ENCODE measurements at regions not wholly inside any gene's neighbourhood (a gene's known extent, or its start where the extent isn't known, plus 50 kb on each side); places are given as distances from the start of the nearest gene placed in this dataset.
"Not testable (repeated sequence)": the region's sequence is repeated elsewhere in the genome, so short reads cannot be mapped to it uniquely, and the experiment has no call there.

DNA sequence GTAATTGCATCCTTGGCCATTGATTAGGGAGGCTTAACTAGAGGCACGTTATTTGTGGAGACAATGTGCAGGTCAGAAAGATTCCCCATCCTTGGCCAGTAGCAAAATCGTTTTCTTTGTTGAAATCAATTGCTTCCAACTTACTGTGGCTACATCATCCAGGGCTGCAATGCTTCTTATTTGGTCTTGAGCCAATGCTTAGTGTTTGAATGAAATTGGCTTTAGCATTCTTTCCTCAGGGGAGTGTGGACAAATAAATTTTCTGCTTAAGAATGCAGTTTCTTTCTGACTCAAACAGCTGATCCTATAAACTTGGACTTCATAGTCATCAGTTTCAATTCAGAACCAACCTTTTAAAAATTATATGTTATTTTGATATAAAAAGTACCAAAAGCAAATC is 95.6 kb downstream of the ARHGAP11B start:
- DNase-seq, ATAC-seq: not testable (repeated sequence)

DNA sequence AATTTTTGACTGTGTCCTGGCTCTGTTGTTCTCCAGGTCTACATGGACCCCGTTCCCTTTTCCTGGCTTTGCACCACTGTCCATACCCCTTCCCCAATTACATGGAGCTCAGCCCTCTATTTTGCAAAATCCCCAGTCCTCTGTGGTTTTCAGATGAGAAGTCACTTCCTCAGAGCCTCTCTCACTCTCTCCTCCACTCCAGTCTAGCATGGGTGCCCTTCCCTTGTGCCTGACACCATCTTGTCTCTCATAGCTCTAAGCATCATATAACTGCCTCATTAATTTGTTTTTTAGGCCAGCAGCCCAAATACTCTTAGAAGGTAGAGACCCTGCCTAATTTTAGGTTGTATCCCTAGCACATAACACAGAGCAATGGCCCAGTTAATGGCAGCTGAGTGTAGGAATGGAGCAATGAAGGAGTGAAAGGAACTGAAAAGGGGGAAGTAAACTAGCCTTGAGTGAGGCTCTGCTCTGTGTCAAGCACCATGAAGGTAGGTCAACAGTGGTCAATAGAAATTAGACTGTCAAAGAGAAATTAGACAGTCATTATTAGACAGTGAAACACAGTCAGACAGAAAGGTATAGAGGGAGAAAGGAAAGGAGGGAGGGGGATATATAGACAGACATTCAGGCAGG is 97.7 kb downstream of the ARHGAP11B start:
- intact Hi-C loops (cut with DNase I); H3K4me1 ChIP-seq; H3K9me3 ChIP-seq; H3K27me3 ChIP-seq; H3K27ac ChIP-seq; ATAC-seq; H3K4me3 ChIP-seq; H3K36me3 ChIP-seq (replicated peaks in 1 of 2; ENCODE audit: insufficient read depth in 1 of 2, low read depth in 2 of 2); DNase-seq: not testable (repeated sequence)
- 89 to 97% methylated on average over 1 of the region's 1 CpG for WGBS, 2 donors

More for the DNA sequence above, 95.6 kb downstream of the ARHGAP11B start:
- H3K9me3 ChIP-seq; H3K27ac ChIP-seq; H3K27me3 ChIP-seq; H3K4me3 ChIP-seq; intact Hi-C loops (cut with DNase I); H3K4me1 ChIP-seq; H3K36me3 ChIP-seq (replicated peaks in 1 of 2; ENCODE audit: insufficient read depth in 1 of 2, low read depth in 2 of 2): not testable (repeated sequence)
- 55 to 71% methylated on average over 2 of the region's 2 CpGs for WGBS, 2 donors

DNA sequence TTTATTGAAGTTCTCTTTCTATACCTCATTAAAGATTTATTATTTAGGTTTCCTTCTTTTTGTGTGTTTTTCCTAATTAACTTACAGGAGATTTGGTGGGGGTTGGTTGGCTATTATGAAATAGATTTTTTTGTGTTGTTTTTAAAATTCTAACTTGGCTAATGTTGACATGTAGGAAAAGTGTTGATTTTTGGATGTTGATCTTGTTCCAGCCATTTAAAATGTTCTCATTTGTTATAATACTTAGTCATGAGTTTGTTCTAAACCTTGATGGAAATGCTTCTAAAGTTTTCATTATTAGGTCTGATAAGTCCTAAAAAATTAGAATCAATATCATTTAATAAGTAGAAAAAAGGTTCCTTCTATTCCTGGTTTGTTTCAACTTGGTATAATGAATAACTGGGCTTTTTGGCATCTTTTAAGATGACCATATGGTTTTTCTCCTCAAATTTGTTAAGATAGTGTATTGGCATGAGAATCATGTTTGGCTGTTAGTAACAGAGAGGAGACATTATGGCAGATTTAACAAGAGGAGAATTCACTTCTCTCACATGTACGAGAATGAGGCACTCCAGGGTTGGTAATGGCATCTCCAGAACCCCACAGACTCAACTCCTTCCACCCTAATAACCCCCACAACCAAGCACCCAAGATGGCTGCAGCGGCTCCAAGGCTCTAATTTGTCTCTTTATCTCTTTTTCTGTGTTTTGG is 104.1 kb downstream of the ARHGAP11B start:
- H3K27me3 ChIP-seq; H3K27ac ChIP-seq; H3K36me3 ChIP-seq (replicated peaks in 1 of 2; ENCODE audit: insufficient read depth in 1 of 2, low read depth in 2 of 2); intact Hi-C loops (cut with DNase I); H3K4me3 ChIP-seq; DNase-seq; H3K9me3 ChIP-seq; H3K4me1 ChIP-seq; ATAC-seq: not testable (repeated sequence)
- WGBS, 2 donors: 85 to 86% methylated on average over 2 of the region's 2 CpGs

GRCh38 chr15:30730633-30731032 is 104.7 kb downstream of the ARHGAP11B start:
- H3K4me1 ChIP-seq; DNase-seq; H3K27ac ChIP-seq; ATAC-seq; H3K4me3 ChIP-seq; H3K27me3 ChIP-seq; H3K9me3 ChIP-seq; intact Hi-C loops (cut with DNase I); H3K36me3 ChIP-seq (replicated peaks in 1 of 2; ENCODE audit: insufficient read depth in 1 of 2, low read depth in 2 of 2): not testable (repeated sequence)
- 79 to 90% methylated on average over 3 of the region's 3 CpGs for whole genome bisulfite sequencing, 2 donors

DNA sequence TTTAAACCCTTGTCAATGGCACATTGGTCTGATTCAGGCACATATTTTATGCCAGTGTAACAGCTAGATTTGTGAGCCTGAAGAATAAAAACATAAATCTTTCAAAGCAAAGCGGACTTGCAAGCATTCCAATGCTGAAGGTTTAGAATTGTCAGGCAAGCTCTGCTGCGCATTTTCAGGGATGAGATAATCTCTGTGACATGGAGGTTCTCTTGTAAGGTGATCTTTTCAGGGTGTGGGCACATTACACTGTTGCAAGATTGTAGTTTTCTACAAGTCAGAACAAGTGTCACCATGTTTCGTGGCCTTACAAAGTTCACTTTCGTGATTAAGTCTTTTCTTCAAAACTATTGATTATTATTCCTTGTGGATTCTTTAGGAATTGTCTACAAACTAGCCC is 106.2 kb downstream of the ARHGAP11B start:
- 90 to 97% methylated on average over 4 of the region's 4 CpGs for WGBS, 2 donors
- DNase-seq; H3K36me3 ChIP-seq (replicated peaks in 1 of 2; ENCODE audit: insufficient read depth in 1 of 2, low read depth in 2 of 2); H3K4me1 ChIP-seq; ATAC-seq; intact Hi-C loops (cut with DNase I); H3K9me3 ChIP-seq; H3K4me3 ChIP-seq; H3K27me3 ChIP-seq; H3K27ac ChIP-seq: not testable (repeated sequence)

- intact Hi-C loops (cut with DNase I): not testable (repeated sequence)
Observed at GRCh38 chr15:30735884-30736564, 110.1 kb downstream of the ARHGAP11B start.

GRCh38 chr15:30742796-30743195 is 116.9 kb downstream of the ARHGAP11B start:
- H3K9me3 ChIP-seq; DNase-seq; H3K27ac ChIP-seq; H3K36me3 ChIP-seq (replicated peaks in 1 of 2; ENCODE audit: insufficient read depth in 1 of 2, low read depth in 2 of 2); ATAC-seq; H3K4me1 ChIP-seq; intact Hi-C loops (cut with DNase I); H3K4me3 ChIP-seq; H3K27me3 ChIP-seq: not testable (repeated sequence)
- WGBS, 2 donors: 74 to 92% methylated on average over 3 of the region's 3 CpGs

More at GRCh38 chr15:30735884-30736564, 110.1 kb downstream of the ARHGAP11B start:
- H3K4me3 ChIP-seq; H3K36me3 ChIP-seq (replicated peaks in 1 of 2; ENCODE audit: insufficient read depth in 1 of 2, low read depth in 2 of 2); H3K9me3 ChIP-seq; DNase-seq; ATAC-seq; H3K27me3 ChIP-seq; H3K4me1 ChIP-seq; H3K27ac ChIP-seq: not testable (repeated sequence)
- 91% methylated on average over 10 of the region's 10 CpGs for WGBS, 2 donors

GRCh38 chr15:30749048-30749447 is 123.1 kb downstream of the ARHGAP11B start:
- not testable (repeated sequence) for H3K27ac ChIP-seq, ATAC-seq
- WGBS, 2 donors: 33% methylated on average over 1 of the region's 1 CpG; no CpG with 5 or more reads in 1 of the 2 donors

More at GRCh38 chr15:30749048-30749447, 123.1 kb downstream of the ARHGAP11B start:
- intact Hi-C loops (cut with DNase I); H3K4me1 ChIP-seq; H3K4me3 ChIP-seq; H3K9me3 ChIP-seq; DNase-seq; H3K27me3 ChIP-seq; H3K36me3 ChIP-seq (replicated peaks in 1 of 2; ENCODE audit: insufficient read depth in 1 of 2, low read depth in 2 of 2): not testable (repeated sequence)
